ENCODE measurements at regions not wholly inside any gene's neighbourhood (a gene's known extent, or its start where the extent isn't known, plus 50 kb on each side); places are given as distances from the start of the nearest gene placed in this dataset.
"Not testable (repeated sequence)": the region's sequence is repeated elsewhere in the genome, so short reads cannot be mapped to it uniquely, and the experiment has no call there.

DNA sequence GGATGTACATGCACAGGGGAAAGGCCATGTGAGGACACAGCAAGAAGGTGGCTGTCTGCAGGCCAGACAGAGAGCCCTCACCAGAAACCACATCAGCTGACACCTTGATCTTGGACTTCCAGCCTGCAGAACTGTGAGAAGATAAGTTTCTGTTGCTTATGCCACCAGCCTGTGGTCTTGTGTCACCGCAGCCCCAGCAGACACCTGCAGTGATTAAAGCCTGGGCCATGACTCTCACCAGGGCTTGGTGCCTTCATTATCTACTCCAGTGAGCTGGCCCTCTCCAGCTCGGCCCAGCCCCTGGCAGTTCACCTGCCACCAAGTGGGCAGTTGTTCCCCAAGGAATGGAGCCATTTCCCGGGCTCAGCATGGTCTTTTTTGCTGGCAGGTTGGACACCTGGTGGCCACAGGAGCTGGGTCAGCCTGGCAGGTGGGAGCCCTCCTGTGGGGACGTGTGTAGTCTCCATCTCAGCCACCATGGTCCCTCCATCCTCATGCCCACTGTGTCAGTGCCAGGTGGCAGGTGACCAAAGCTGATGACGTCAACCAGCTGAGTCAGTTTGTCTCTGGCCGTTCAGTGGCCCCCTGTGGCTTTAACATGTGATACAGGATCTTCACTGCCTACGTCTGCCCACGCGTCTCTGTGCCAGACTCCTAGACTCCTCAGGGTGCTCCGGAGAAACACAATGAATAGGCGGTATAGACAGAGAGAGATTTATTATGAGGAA is 99.9 kb upstream of the PPP1R26 start:
- DNase-seq (ENCODE audit: low spot score): peak; percentile 15

DNA sequence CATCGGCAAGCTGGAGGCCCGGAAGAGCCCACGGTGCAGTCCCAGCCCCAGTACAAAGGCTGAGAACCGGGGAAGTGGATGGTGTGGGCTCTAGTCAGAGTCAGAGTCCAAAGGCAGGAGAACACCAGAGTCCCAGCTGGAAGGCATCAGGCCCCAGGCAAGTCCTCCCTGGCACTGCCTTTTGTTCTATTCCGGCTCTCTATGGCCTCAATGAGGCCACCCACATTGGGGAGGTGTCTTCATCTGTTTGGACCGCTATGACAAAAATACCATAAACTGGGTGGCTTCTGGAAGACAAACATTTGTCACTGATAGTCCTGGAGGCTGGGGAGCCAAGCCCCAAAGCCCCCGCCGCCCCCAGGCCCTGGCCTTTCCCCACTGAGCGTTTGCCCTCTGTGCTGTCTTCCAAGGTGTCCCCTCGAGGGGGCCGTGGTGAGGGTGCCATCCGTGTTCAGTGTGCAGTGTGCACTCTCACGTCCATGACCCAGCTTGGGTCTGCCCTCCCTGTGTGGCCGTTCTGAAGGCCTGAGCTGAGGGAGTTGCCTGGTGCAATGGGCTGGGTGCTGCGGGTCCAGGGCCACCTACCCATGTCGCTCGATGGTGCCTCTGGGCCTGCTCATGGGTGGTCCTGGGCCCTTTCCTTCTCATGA is 99.1 kb upstream of the PPP1R26 start:
- no peak for DNase-seq (ENCODE audit: low spot score)

DNA sequence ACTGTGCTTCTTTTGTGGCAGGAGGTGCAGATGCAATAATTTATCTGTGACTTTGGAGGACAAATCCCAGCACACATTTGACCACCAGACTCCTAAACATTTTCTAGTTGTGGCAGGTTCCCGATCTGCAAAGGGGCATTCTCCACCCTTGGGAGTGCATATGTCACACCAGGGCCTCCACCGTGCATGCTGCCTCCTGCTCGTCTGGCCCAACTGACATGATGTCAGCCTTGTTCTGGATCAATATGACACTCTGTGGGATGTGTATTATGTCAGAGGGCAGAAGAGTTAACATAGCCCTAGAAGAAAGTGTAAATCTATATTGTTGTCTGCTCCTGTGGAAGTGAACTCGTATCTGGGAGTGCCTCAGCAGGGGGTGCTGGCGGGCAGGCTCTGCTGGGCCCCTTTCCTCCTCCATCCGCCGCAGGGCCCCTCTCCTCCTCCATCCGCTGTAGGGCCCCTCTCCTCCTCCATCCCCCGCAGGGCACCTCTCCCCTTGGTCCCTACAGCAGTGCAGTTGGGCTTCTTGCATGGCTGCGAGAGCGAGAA is 97.7 kb upstream of the PPP1R26 start:
- DNase-seq (ENCODE audit: low spot score): no peak

DNA sequence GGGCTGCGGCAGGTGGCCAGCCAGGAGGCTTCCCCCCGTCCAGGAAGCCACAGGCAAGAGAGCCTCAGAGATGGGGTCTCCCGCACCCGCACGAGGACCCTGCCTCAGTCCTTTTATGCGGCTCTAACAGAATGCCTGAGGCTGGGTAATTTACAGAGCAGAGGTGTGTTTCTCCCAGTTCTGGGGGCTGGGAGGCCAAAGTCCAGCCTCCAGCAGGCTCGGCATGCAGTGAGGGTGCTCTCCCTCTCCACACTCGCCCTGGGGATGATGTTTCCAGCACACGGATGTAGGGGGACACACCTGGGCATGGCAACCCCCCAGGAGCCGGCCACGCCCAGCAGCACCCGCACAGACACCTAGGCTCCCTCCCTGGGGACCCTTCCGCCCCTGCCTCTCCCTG is 95.4 kb upstream of the PPP1R26 start:
- DNase-seq (ENCODE audit: low spot score): no peak

DNA sequence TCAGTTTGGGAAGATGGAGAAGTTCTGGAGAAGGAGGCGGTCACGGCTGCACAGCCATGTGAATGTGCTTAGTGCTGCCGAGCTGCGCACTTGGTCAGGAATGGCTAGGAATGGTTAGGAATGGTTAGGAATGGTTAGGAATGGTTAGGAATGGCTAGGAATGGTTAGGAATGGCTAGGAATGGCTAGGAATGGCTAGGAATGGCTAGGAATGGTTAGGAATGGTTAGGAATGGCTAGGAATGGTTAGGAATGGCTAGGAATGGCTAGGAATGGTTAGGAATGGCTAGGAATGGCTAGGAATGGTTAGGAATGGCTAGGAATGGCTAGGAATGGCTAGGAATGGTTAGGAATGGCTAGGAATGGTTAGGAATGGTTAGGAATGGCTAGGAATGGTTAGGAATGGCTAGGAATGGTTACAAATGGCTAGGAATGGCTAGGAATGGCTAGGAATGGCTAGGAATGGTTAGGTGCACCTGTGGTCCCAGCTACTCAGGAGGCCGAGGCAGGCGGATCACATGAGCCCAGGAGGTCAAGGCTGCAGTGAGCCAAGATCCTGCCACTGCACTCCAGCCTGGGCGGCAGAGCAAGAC is 94.7 kb upstream of the PPP1R26 start:
- not testable (repeated sequence) for DNase-seq (ENCODE audit: low spot score)

DNA sequence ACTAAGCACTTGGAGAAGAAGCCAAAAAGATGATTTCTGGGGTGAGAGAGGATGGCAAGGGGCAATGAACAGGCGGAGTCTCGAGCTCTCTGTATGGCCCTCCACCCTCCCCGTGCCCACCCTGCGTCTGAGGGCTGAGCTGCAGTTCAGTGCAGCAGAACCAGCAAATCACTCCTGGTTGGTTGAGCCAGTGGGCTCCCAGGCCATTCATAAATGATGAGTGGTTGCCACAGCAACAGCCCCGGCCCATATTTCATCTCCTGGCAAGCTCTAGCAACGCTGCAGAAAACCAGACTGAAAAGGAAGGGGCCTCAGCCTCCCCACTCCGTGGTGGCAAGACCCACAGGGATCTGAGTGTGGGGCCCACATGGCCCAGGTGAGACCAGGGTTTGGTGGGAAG is 93.8 kb upstream of the PPP1R26 start:
- DNase-seq (ENCODE audit: low spot score): peak; percentile 9

DNA sequence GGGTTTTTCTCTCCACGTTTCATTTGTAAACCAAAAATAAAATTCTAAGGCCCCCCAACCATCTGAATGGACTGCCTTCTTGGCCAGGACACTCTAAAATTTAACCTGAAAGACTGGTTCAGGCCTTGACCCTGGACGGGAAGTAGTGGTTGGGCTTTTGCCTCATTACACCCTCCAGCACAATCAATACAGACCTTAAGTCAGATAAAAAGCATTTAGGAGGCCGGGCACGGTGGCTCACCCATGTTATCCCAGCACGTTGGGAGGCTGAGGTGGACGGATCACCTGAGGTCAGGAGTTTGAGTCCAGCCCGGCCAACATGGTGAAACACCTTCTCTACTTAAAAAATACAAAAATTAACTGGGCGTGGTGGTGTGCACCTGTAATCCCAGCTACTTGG is 91.6 kb upstream of the PPP1R26 start:
- no peak for DNase-seq (ENCODE audit: low spot score)

DNA sequence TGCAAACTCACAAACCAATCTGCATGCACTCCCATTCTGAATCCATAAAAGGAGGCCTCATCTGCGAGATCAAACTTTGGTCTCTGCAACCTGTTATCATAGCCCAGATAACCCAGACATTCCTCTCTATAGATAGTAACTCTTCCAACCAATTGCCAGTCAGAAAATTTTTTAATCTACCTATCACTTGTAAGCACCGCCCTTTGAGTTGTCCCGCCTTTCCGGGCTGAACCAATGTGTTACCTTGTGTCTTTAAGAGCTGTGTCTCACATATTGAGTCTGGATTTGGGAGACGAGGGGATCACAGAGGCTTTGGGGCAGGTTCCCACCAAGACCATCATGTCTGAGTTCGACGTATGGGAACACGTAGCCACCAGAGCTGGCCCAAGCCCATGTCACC is 91.1 kb upstream of the PPP1R26 start:
- peak; percentile 9 for DNase-seq (ENCODE audit: low spot score)

DNA sequence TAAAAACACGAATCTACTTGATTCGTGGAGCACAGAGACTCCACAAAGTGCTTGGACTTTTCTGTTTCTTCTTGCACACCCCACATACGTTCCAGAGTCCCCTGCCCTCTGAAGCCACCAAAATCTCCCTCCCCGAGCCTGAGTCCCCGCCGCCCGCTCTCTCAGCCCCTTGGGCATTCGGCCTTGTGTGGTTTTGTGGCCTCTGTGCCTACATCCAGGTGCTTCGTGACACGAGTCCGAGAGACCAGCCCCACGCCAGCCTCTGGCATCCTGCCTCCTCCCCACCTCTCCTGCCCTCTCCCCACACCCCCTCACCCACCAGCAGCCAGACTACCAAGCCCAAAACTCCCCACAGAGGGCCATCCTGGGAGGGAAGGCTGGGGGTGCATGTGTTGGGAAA is 87.8 kb upstream of the PPP1R26 start:
- DNase-seq (ENCODE audit: low spot score): no peak

DNA sequence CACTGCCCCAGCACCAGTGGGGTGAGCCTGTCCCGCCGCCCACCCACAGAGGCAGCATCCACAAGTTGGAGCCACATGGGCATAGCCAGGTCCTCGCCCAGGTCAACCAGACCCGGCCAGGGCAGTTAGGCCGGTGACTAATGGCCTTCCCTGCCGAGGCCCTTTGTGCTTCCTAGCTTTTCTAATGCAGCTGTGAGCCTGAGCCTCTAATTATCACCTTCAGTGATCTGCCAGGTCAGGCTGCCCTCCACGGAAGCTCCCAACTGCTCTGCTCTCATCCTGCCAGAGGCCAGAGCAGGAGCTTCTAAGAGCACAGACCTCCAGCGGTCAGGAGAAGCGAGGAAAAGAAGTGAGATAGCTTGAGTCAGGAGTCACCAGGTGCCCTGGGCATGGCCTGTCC is 87.1 kb upstream of the PPP1R26 start:
- DNase-seq (ENCODE audit: low spot score): no peak

DNA sequence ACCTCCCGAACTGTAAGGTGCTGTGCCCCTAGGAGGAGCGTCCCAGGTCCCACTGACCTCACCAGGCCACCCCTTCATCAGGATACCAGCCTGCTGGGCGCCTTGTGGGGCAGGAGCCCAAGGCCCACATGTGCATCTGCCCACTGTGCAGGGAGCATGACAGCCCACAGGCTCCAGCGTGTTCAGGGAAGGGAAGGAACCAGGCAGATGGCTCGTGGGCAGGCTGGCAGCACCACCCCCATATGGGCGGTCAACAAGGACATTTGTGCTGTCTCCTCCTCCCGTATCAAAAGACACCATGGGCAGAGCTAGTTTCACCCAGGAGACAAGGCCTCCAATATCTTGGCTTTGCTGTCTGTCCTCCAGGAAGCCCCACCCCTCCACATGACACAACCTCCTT is 85.5 kb upstream of the PPP1R26 start:
- no peak for DNase-seq (ENCODE audit: low spot score)

DNA sequence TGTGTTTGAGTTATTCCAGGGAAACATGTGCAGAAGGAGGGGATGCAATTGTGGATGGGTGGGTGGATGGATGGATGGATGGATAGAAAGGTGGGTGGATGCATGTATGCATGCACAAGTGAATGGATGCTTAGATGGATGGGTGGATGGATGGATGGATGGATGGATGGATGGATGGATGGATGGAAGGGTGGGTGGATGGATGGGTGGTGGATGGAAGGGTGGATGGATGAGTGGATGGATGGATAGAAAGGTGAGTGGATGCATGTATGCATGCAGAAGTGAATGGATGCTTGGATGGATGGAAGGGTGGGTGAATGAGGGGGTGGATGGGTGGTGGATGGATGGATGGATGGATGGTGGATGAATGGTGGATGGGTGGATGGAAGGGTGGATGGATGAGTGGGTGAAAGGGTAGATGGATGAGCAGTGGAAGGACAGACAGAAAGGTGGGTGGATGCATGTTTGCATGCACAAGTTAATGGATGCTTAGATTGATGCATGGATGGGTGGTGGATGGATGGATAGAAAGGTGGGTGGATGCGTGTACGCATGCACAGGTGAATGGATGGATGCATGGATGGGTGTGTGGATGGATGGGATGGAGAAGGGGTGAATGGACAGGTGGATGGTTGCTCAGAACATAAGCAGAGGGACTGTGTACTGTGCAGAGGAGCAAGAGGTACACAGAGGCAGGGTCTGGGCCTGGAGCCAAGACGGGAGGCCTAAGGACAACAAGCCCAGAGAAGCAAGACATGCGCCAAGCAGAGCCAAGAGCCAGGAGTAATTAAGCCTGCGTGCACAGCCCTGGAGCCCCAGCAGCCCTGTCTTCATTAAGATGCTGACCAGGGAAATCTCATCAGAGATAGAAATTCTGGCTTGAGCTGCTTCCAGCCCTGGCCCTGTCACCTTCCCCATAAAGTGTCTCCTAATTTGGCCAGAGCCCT is 84.6 kb upstream of the PPP1R26 start:
- no peak for DNase-seq (ENCODE audit: low spot score)

DNA sequence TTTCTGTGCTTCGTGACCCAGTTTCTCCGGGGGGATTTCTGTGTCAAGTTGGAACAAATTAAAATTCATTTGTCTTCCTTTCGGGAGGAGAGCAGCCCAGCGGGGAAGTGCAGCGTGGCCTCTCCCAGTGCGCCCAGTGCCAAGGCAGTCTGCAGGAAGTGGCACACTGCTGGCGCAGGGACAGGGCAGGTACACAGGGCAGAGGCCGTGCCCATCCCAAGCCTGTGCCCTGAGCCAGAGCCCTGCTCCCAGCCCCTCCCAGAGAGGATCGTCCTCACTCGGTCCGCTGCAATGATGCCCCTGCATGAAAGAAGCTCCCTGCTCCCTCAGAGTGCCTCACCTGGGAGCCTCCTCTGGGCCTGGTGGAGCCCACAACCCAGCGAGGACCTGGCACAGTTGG is 82.4 kb upstream of the PPP1R26 start:
- DNase-seq (ENCODE audit: low spot score): no peak

DNA sequence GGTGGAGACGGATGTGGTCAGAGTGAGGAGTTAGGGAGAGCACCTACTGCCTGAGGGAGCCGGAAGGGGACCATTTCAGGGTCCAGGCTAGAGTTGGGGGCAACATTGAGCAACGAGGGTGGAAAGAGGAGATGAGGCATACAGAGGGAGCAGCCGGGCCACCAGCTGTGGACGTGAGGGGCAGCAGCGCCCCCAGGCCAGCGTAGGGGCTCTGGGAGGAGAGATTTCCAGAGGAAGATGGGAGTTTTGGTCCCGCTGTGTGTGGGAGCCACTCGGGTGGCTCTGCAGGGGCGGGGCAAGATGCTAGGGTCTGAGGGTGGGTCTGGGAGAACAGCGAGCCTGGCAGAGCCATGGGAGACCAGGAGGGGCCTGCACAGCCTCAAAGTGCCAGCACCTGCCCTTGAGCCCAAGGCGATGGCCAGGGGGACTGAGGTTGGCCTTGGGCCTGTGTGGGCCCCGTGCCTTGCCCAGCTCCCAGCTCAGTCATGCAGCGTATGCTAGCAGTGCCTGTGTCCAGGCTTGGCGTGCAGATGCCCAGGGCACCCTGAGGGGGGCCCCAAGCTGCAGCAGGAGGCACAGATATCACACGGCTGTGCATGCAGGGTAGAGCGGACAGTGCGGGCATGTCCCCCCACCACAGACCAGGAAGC is 80.5 kb upstream of the PPP1R26 start:
- no peak for DNase-seq (ENCODE audit: low spot score)

DNA sequence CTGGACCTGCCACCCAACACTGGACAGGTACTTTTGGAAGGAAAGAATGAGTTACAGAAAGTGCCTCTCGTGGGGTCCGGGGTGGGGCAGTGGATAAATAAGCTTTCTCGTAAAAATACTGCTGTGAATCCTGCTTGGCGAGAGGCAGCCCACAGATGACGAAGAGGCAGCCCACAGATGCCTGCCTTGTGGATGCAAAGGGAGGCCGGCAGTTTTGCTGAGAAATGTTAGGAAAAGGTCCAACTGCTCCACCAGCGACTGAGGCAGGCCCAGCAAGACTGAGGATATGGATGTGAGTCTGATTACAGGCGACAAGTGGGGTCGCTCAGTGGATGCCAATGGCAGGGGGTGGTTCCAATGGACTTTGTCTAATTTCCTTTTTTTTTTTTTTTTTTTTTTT is 79.1 kb upstream of the PPP1R26 start:
- DNase-seq (ENCODE audit: low spot score): no peak

DNA sequence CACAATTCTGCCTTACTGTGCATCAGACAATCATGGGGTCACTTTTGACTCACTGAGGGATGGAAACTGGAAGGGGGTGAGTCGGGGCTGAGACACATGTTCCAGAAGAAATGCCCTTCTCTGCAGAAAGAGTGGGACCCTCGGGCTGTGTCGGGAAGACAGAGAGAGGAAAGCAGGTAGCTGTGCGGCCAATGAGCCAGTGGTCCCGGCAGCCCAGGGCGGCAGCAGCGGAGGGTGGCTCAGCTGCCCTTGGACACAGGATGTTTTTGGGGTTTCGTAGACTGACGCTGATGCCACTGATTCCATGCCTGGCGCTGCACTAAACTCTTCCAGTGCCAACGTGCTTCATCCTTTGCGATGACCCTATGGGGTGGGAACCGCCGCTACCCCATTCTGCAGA is 78.4 kb upstream of the PPP1R26 start:
- no peak for DNase-seq (ENCODE audit: low spot score)

DNA sequence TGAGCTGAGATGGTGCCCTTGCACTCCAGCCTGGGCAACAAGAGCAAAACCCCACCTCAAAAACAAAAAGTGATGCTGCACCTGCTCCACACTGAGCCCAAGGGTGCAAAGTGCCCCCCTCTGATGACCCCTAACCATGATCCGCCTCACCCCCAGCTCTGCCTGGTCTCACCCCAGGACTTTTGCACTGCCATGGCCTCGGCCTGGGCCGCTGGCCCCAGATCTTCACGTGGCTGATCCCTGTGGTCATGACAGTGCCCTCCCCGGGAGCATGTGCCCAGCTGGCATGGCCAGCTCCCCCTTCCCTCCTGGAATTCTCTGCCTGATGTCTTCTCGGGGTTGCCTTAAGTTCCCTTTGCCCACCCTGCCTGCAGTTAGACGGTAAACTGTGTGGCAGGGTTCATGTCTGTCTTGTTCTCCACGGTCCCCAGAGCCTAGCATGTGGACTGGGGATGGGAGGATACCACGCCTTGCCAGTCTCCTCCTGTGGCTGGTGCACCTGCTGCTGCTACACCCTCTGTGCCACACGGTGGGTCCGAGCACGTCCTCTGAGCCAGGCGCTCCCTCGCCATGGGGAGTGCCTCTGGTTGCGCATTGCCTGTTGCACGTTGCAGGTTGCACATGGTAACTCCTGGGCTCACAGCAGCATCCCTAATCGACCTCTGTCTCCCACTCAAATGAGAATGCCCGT is 77.4 kb upstream of the PPP1R26 start:
- DNase-seq (ENCODE audit: low spot score): no peak

DNA sequence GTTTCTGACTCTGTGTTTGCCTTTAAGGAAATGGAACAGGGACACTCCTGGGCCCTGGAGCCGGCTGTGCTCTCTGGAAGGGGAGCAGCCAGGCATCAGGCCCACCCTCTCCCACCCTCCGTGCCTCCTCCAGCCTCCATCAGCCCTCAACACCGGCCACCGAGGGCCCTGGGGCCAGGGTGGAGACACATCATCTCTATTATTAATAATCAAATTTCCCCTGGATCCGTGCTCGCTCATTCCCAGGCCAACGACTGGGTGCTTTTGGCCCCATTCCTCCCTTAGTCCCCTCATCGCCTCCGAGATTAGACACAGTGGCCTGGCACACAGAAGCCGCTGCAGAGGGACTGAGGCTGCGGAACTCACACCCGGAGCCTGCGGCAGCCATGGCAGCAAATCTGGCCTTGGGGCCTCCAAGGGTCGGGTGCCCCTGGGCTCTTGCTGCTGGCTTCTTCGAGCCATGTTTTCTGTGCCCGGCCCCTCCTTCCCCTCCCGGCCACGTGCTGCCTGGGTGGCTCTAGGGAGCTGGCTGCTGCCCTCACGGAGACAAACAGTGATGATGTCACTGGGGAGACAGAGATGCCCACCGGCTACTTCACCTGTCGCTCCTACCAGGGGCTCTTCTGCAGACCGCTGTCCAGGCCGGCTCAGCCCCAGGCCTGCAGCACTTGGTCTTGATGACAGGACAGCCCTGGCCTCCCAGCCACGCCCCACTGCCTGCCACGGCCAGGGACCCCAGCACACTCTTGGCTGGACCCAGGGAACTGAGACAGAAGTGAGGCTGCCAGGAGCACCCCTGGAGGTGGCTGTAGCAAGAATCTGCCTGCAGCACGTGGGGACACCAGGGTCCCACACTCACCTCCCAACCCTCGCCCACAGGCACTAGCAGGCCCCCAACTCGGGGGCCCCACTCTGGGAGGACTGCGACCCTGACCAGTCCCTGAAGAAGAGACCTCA is 76.6 kb upstream of the PPP1R26 start:
- no peak for DNase-seq (ENCODE audit: low spot score)

DNA sequence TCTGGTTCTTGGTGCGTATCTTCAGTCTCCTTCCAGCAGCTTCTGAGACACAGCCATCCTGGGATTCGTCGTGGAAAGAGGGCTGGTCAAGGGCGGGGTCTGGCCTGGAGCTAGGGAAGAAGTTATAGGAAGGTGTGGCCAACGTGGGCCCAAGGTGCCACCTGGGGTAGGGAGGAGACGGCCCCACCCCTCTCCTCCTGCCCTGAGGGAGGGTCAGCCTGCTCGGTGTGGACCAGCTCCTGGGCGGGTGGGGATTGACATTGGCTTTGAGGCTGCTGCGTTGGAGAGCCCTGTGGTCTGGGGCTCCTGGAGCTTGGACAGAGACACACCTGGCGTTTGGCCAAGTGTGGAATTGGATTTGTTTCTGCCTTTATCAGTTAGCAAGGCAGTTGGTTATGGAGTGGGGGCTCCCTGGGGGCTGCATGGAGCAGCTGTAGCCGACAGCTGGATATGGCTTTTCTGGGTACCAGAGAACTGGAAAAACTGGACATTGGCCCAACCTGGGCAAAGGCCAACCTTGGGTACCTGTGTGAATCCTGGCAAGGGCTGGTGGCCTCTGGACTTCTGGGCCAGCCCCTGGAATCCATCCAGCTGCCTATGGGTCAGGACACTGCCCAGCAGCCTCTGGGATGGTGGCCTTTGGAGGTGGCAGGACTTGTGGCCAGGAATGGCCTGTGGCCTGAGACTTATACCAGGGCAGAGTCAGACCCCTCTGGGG is 75.7 kb upstream of the PPP1R26 start:
- no peak for DNase-seq (ENCODE audit: low spot score)

All from NAMALWA (cell line).